ENCODE measurements at regions not wholly inside any gene's neighbourhood (a gene's known extent, or its start where the extent isn't known, plus 50 kb on each side); places are given as distances from the start of the nearest gene placed in this dataset.
"Not testable (repeated sequence)": the region's sequence is repeated elsewhere in the genome, so short reads cannot be mapped to it uniquely, and the experiment has no call there.

DNA sequence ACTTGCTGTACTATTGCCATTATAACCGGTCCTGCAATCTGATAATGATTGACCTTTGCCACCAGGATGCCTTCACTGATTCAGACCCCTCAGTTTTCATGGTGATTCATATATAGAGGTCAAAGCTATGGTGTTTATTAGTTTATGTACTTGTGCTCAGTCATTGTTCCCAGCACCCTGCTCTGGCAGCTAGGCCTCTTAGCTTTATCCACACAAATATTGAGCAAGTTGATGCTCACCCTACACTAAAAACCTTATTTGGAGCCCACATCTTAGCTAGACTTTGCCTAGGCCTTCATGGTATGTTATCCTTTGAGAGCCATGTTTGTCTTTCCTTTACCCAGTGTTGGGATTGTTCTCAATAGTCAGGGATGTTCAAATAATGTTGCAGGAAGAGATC is 679.0 kb downstream of the SPATA31A6 start:
- not testable (repeated sequence) for H3K27ac ChIP-seq (ENCODE audit: low read length); ATAC-seq (replicated peaks in 1 of 4)

More for the DNA sequence above, 679.0 kb downstream of the SPATA31A6 start:
- H3K4me1 Mint-ChIP-seq; H3K27ac Mint-ChIP-seq; H3K36me3 ChIP-seq (ENCODE audit: control insufficient read depth in 2 of 2, extremely low read depth in 1 of 2, insufficient read depth in 1 of 2, low read length in 1 of 2); H3K9me3 ChIP-seq; DNase-seq; H3K9me3 Mint-ChIP-seq; H3K27me3 ChIP-seq (replicated peaks in 1 of 2; ENCODE audit: control insufficient read depth in 2 of 2, extremely low read depth in 1 of 2, insufficient read depth in 2 of 2, low read length in 1 of 2); H3K4me1 ChIP-seq (ENCODE audit: control insufficient read depth in 1 of 2, extremely low read depth in 1 of 2, insufficient read depth in 2 of 2, low read length in 2 of 2); H3K4me3 Mint-ChIP-seq; H3K36me3 Mint-ChIP-seq; CTCF ChIA-PET; POLR2A ChIA-PET; H3K27me3 Mint-ChIP-seq; H3K4me3 ChIP-seq (ENCODE audit: control insufficient read depth in 1 of 2, extremely low read depth in 1 of 2, low read length in 1 of 2): not testable (repeated sequence)
- WGBS (ENCODE audit: insufficient coverage) = no CpG with 5 or more reads among the region's 1 CpG

Measured in T-cell (primary cell).